H9 (cell line): ENCODE measurements at regions not wholly inside any gene's neighbourhood (a gene's known extent, or its start where the extent isn't known, plus 50 kb on each side); places are given as distances from the start of the nearest gene placed in this dataset.

Experiments used
- DNase-seq: peaks from one replicate; pipeline ENCODE4 v3.0.0-alpha.2; 2017
- H2AFZ ChIP-seq: one replicate; pipeline ENCODE4 v1.6.1; 2013; ENCODE audit warnings: mild to moderate bottlenecking, low read length, control low read depth, moderate library complexity
- H2AK5ac ChIP-seq: 2 replicates; pipeline ENCODE4 v1.6.1; 2013; ENCODE audit warnings: low read length, control low read depth, mixed read lengths; ENCODE audit not compliant: insufficient read length
- H2BK120ac ChIP-seq: one replicate; pipeline ENCODE4 v1.6.1; 2013; ENCODE audit warnings: low read depth, mild to moderate bottlenecking, low read length, control low read depth, inconsistent platforms; ENCODE audit not compliant: poor library complexity, severe bottlenecking
- H2BK12ac ChIP-seq: 2 replicates; pipeline ENCODE4 v1.6.1; 2013; ENCODE audit warnings: low read length, control low read depth, mixed read lengths, low read depth; ENCODE audit not compliant: insufficient read length
- H2BK15ac ChIP-seq: 2 replicates; pipeline ENCODE4 v1.6.1; 2013; ENCODE audit warnings: low read depth, low read length, control low read depth
- H2BK20ac ChIP-seq: one replicate; pipeline ENCODE4 v1.6.1; 2013; ENCODE audit warnings: low read depth, mild to moderate bottlenecking, low read length, control low read depth, inconsistent platforms; ENCODE audit not compliant: poor library complexity, severe bottlenecking
- H2BK5ac ChIP-seq: 2 replicates; pipeline ENCODE4 v1.6.1; 2013; ENCODE audit warnings: low read length, control low read depth, mixed read lengths; ENCODE audit not compliant: insufficient read length
- H3K14ac ChIP-seq: 2 replicates; pipeline ENCODE4 v1.6.1; 2013; ENCODE audit warnings: low read length, control low read depth; ENCODE audit not compliant: insufficient read depth
- H3K18ac ChIP-seq: 2 replicates; pipeline ENCODE4 v1.6.1; 2013; ENCODE audit warnings: low read depth, mild to moderate bottlenecking, mixed read lengths, low read length, control low read depth; ENCODE audit not compliant: insufficient read length
- H3K23ac ChIP-seq: 2 replicates; pipeline ENCODE4 v1.6.1; 2013; ENCODE audit warnings: low read length, control low read depth, mixed read lengths, low read depth; ENCODE audit not compliant: insufficient read length
- H3K23me2 ChIP-seq: 2 replicates; pipeline ENCODE4 v1.6.1; 2013; ENCODE audit warnings: low read depth, mild to moderate bottlenecking, mixed read lengths, low read length, control low read depth; ENCODE audit not compliant: insufficient read length, poor library complexity, severe bottlenecking
- H3K27ac ChIP-seq: 2 replicates; pipeline ENCODE4 v1.5.1; 2013; ENCODE audit warnings: low read length, control low read depth, mixed read lengths, low read depth; ENCODE audit not compliant: insufficient read length
- H3K27me3 ChIP-seq: 2 replicates; pipeline ENCODE4 v1.6.1; 2013; ENCODE audit warnings: low read length, control low read depth, inconsistent platforms; ENCODE audit not compliant: insufficient read depth
- H3K4ac ChIP-seq: 2 replicates; pipeline ENCODE4 v1.6.1; 2013; ENCODE audit warnings: low read depth, mild to moderate bottlenecking, control low read depth, inconsistent platforms, low read length, moderate library complexity
- H3K4me1 ChIP-seq: 2 replicates; pipeline ENCODE4 v1.6.1; 2013; ENCODE audit warnings: low read length, control low read depth, inconsistent platforms; ENCODE audit not compliant: insufficient read depth
- H3K4me2 ChIP-seq: 2 replicates; pipeline ENCODE4 v1.6.1; 2013; ENCODE audit warnings: low read length, control low read depth, mixed read lengths; ENCODE audit not compliant: insufficient read length, insufficient read depth
- H3K56ac ChIP-seq: 2 replicates; pipeline ENCODE4 v1.6.1; 2013; ENCODE audit warnings: low read depth, mild to moderate bottlenecking, mixed read lengths, low read length, control low read depth; ENCODE audit not compliant: insufficient read length
- H3K79me1 ChIP-seq: 2 replicates; pipeline ENCODE4 v1.6.1; 2013; ENCODE audit warnings: low read depth, mild to moderate bottlenecking, moderate library complexity, low read length, control low read depth, inconsistent platforms; ENCODE audit not compliant: insufficient read depth, poor library complexity, severe bottlenecking
- H3K79me2 ChIP-seq: 2 replicates; pipeline ENCODE4 v1.6.1; 2013; ENCODE audit warnings: low read length, control low read depth, inconsistent platforms; ENCODE audit not compliant: insufficient read depth
- H3K9ac ChIP-seq: 2 replicates; pipeline ENCODE4 v1.6.1; 2013; ENCODE audit warnings: low read length, control low read depth, mixed read lengths; ENCODE audit not compliant: insufficient read length; ENCODE audit errors: extremely low read depth
- H3K9me3 ChIP-seq: one replicate; pipeline ENCODE4 v1.6.1; 2013; ENCODE audit warnings: low read depth, low read length, inconsistent platforms; ENCODE audit not compliant: control insufficient read depth
- H3T11ph ChIP-seq: one replicate; pipeline ENCODE4 v1.6.1; 2013; ENCODE audit warnings: mild to moderate bottlenecking, low read length, control low read depth, inconsistent platforms
- H4K20me1 ChIP-seq: one replicate; pipeline ENCODE4 v1.6.1; 2013; ENCODE audit not compliant: control insufficient read depth, insufficient read length, insufficient read depth
- H4K5ac ChIP-seq: 2 replicates; pipeline ENCODE4 v1.6.1; 2013; ENCODE audit warnings: low read depth, mild to moderate bottlenecking, mixed read lengths, low read length, control low read depth; ENCODE audit not compliant: insufficient read length
- H4K8ac ChIP-seq: replicated peaks from 2 replicates; pipeline ENCODE4 v1.6.1; 2013; ENCODE audit warnings: low read length, control low read depth, mixed read lengths, low read depth; ENCODE audit not compliant: insufficient read length
- H4K91ac ChIP-seq: 2 replicates; pipeline ENCODE4 v1.6.1; 2013; ENCODE audit warnings: low read depth, mild to moderate bottlenecking, moderate library complexity, mixed read lengths, low read length, control low read depth; ENCODE audit not compliant: insufficient read length
- H3K27ac Mint-ChIP-seq, 3 experiments: 2 replicates in 2 of 3; 3 replicates in 1 of 3; pipeline ENCODE4 v1.8.0; 2020 to 2021; ENCODE audit warnings: mixed read lengths in 3 of 3, mild to moderate bottlenecking in 1 of 3, moderate library complexity in 1 of 3
- H3K27me3 Mint-ChIP-seq: 2 replicates; pipeline ENCODE4 v1.8.0; 2021; ENCODE audit warnings: low read depth, mild to moderate bottlenecking, moderate library complexity, mixed read lengths
- H3K36me3 Mint-ChIP-seq, 3 experiments: 2 replicates in 2 of 3; 3 replicates in 1 of 3; pipeline ENCODE4 v1.8.0; 2020 to 2021; ENCODE audit warnings: low read depth in 3 of 3, mixed read lengths in 3 of 3; ENCODE audit not compliant: insufficient read depth in 1 of 3
- H3K4me1 Mint-ChIP-seq, 2 experiments: 2 replicates each; pipeline ENCODE4 v1.8.0; 2020; ENCODE audit warnings: mixed read lengths in 2 of 2
- H3K4me3 Mint-ChIP-seq, 2 experiments: 2 replicates in 1 of 2; 3 replicates in 1 of 2; pipeline ENCODE4 v1.8.0; 2020 to 2021; ENCODE audit warnings: mild to moderate bottlenecking in 2 of 2, mixed read lengths in 2 of 2, moderate library complexity in 1 of 2
- H3K9me3 Mint-ChIP-seq, 2 experiments: 2 replicates in 1 of 2; 3 replicates in 1 of 2; pipeline ENCODE4 v1.8.0; 2020; ENCODE audit warnings: mild to moderate bottlenecking in 2 of 2, mixed read lengths in 2 of 2, moderate library complexity in 1 of 2
- WGBS: extraction: QIAGEN DNeasy Blood & Tissue Kit; methylation state at CpG from one replicate; pipeline ENCODE4 v1.1.7; 2013; ENCODE audit warnings: missing lambda C conversion rate, low lambda C conversion rate, mixed read lengths; ENCODE audit not compliant: insufficient read length; ENCODE audit errors: extremely low coverage; 5-methylcytosine and 5-hydroxymethylcytosine counted together
- TF ChIP-seq, protein P1 (sequence below): fragments of 200-600 bp; sonication (generic); conservative IDR thresholded peaks from 3 replicates; pipeline ENCODE4 v1.8.0; 2021; ENCODE audit warnings: antibody characterized with exemption, mild to moderate bottlenecking

DNA sequence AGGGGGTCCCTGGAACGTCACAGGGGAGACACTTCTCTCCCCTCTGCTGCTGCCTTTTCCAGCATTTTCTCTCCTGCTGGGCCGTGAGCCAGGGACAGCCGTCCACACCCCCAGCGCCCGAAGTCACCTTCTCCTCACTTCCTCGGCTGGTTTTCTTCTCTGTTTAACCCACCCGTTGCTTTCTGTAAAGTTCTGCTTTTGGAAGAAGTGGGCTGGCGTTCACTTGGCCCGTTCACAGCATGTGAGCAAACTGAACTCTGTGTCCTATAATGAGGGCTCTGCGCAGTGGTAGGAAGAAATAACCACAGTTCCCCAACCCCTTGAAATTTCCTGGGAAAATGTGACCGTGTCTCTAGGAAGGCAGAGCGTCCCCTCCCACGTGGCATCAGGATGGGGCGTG lies 187.0 kb upstream of the HDAC4 start:
- Histone ChIP-seq H4K8ac (no peak overlapping the region), H3K9me3 (no peaks in the 10 kb centered on the region), H2AFZ (no peak overlapping the region), H3K4me2 (no peak overlapping the region), H3K27me3 (no peaks in the 10 kb centered on the region), H2AK5ac (no peak overlapping the region), H3K27ac (no peak overlapping the region), H3K23me2 (no peaks in the 10 kb centered on the region), H3K79me1 (no peaks in the 10 kb centered on the region), H3K4me1 (no peaks in the 10 kb centered on the region), H3K56ac (no peak overlapping the region), H3T11ph (no peak overlapping the region), H3K4ac (no peak overlapping the region), H3K14ac (no peak overlapping the region; the same call in 1 of the 2 replicates), H2BK12ac (no peak overlapping the region), H3K18ac (no peak overlapping the region), H4K5ac (no peak overlapping the region), H3K79me2 (no peaks in the 10 kb centered on the region), H3K23ac (no peak overlapping the region), H2BK15ac (no peak overlapping the region), H2BK120ac (no peak overlapping the region), H2BK5ac (no peak overlapping the region), H2BK20ac (no peak overlapping the region), H3K9ac (no peak overlapping the region), H4K91ac (no peak overlapping the region), H4K20me1 (no peaks in the 10 kb centered on the region)
- Mint-ChIP-seq H3K9me3 (peaks cover 12 to 15% of the 10 kb centered on the region in 2 experiments), H3K36me3 (peaks cover 0 to 7% (median 4%) of the 10 kb centered on the region in 3 experiments; a peak in 5 of 7 replicates), H3K27ac (no peak overlapping the region), H3K4me1 (peaks cover 9 to 10% of the 10 kb centered on the region in 2 experiments; a peak in 3 of 4 replicates), H3K4me3 (no peak overlapping the region), H3K27me3 (peaks cover 5% of the 10 kb centered on the region)
- no CpG with 5 or more reads among the region's 14 CpGs for WGBS
- DNase-seq: no peak
- TF ChIP-seq, protein P1, sequence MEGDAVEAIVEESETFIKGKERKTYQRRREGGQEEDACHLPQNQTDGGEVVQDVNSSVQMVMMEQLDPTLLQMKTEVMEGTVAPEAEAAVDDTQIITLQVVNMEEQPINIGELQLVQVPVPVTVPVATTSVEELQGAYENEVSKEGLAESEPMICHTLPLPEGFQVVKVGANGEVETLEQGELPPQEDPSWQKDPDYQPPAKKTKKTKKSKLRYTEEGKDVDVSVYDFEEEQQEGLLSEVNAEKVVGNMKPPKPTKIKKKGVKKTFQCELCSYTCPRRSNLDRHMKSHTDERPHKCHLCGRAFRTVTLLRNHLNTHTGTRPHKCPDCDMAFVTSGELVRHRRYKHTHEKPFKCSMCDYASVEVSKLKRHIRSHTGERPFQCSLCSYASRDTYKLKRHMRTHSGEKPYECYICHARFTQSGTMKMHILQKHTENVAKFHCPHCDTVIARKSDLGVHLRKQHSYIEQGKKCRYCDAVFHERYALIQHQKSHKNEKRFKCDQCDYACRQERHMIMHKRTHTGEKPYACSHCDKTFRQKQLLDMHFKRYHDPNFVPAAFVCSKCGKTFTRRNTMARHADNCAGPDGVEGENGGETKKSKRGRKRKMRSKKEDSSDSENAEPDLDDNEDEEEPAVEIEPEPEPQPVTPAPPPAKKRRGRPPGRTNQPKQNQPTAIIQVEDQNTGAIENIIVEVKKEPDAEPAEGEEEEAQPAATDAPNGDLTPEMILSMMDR: no peak
